Activated CD8-positive, alpha-beta memory T cell treated with anti-CD3 and anti-CD28 coated beads, Interleukin-2, amount 50 U/mL, for 48 hours (primary cell): ENCODE measurements at regions not wholly inside any gene's neighbourhood (a gene's known extent, or its start where the extent isn't known, plus 50 kb on each side); places are given as distances from the start of the nearest gene placed in this dataset.
"Not testable (repeated sequence)": the region's sequence is repeated elsewhere in the genome, so short reads cannot be mapped to it uniquely, and the experiment has no call there.

Experiments used
- DNase-seq: peaks from one replicate; pipeline ENCODE4 v3.0.0-alpha.2; 2020

- not testable (repeated sequence) for DNase-seq
Measured at GRCh38 chr14:44385296-44385695, 121.8 kb downstream of the FSCB start.

GRCh38 chr14:44384601-44385293, 122.3 kb downstream of the FSCB start:
- not testable (repeated sequence) for DNase-seq

GRCh38 chr14:44384093-44384492, 123.0 kb downstream of the FSCB start:
- no peak for DNase-seq

GRCh38 chr14:44383636-44384035, 123.4 kb downstream of the FSCB start:
- DNase-seq = no peak

GRCh38 chr14:44379292-44379977, 127.6 kb downstream of the FSCB start:
- DNase-seq = no peak

- DNase-seq = no peak
Measured at GRCh38 chr14:44374906-44375305, 132.2 kb downstream of the FSCB start.

GRCh38 chr14:44372807-44373489, 134.1 kb downstream of the FSCB start:
- no peak for DNase-seq

GRCh38 chr14:44372231-44372630, 134.9 kb downstream of the FSCB start:
- no peak for DNase-seq

GRCh38 chr14:44370727-44371126, 136.4 kb downstream of the FSCB start:
- DNase-seq = no peak

- DNase-seq = no peak
Measured at GRCh38 chr14:44369401-44370123, 137.5 kb downstream of the FSCB start.

GRCh38 chr14:44361083-44361482, 146.0 kb downstream of the FSCB start:
- no peak for DNase-seq

- no peak for DNase-seq
Measured at GRCh38 chr14:44353805-44354204, 153.3 kb downstream of the FSCB start.

GRCh38 chr14:44352201-44352600, 154.9 kb downstream of the FSCB start:
- no peak for DNase-seq

GRCh38 chr14:44347316-44347715, 159.8 kb downstream of the FSCB start:
- DNase-seq = no peak

GRCh38 chr14:44341116-44341515, 166.0 kb downstream of the FSCB start:
- no peak for DNase-seq

GRCh38 chr14:44339862-44340261, 167.2 kb downstream of the FSCB start:
- DNase-seq = no peak

GRCh38 chr14:44339231-44339630, 167.9 kb downstream of the FSCB start:
- DNase-seq = no peak

- no peak for DNase-seq
Measured at GRCh38 chr14:44317441-44317746, 189.7 kb downstream of the FSCB start.

GRCh38 chr14:44316647-44317440, 190.2 kb downstream of the FSCB start:
- no peak for DNase-seq

- no peak for DNase-seq
Measured at GRCh38 chr14:44309331-44309730, 197.8 kb downstream of the FSCB start.

GRCh38 chr14:44300916-44301315, 206.2 kb downstream of the FSCB start:
- DNase-seq = no peak

- no peak for DNase-seq
Measured at GRCh38 chr14:44297437-44297836, 209.6 kb downstream of the FSCB start.
